Upper lobe of left lung (tissue), 6 donors: ENCODE measurements at regions not wholly inside any gene's neighbourhood (a gene's known extent, or its start where the extent isn't known, plus 50 kb on each side); places are given as distances from the start of the nearest gene placed in this dataset.
A peak's percentile ranks its signal among the peaks of the same experiment; 100 is the strongest.

Experiments
- ATAC-seq, 2 donors: fragments of 200-7000 bp; cut with Tn5 transposase; one replicate each; pipeline ENCODE4 v1.9.1; 2022; ENCODE audit warnings: mild to moderate bottlenecking in 2 of 2, moderate library complexity in 2 of 2; ENCODE audit not compliant: low FRiP score in 2 of 2
- DNase-seq, 2 donors: peaks; one replicate each; pipeline ENCODE4 v3.0.0-alpha.2; 2019 to 2020
- H3K27ac ChIP-seq, 4 donors: fragments of 200-600 bp; sonication (generic); one replicate each; pipeline ENCODE4 v1.5.1; 2016 to 2019
- H3K27me3 ChIP-seq, 4 donors: fragments of 200-600 bp; sonication (generic); one replicate each; pipeline ENCODE4 v1.5.1; 2017 to 2019
- H3K36me3 ChIP-seq, 4 donors: fragments of 200-600 bp; sonication (generic); one replicate each; pipeline ENCODE4 v1.5.1; 2016 to 2019
- H3K4me1 ChIP-seq, 4 donors: fragments of 200-600 bp; sonication (generic); one replicate each; pipeline ENCODE4 v1.5.1; 2018 to 2019
- H3K4me3 ChIP-seq, 4 donors: fragments of 200-600 bp; sonication (generic); one replicate each; pipeline ENCODE4 v1.5.1; 2017 to 2019; ENCODE audit warnings: mild to moderate bottlenecking in 2 of 4, moderate library complexity in 1 of 4
- H3K9me3 ChIP-seq, 4 donors: fragments of 200-600 bp; sonication (generic); one replicate each; pipeline ENCODE4 v1.5.1; 2018 to 2019
- CTCF ChIP-seq, 6 experiments: fragments of 450-650 bp in 4 of 6; fragments of 200-600 bp in 2 of 6; sonication (generic) in 2 of 6; IDR thresholded peaks; one replicate each; pipeline ENCODE4 v1.5.1; 2016 to 2019; ENCODE audit warnings: antibody characterized with exemption in 6 of 6
- EP300 ChIP-seq, 4 donors: sonication (generic); formaldehyde crosslinking; IDR thresholded peaks; one replicate each; pipeline ENCODE4 v1.5.1; 2017; ENCODE audit warnings: antibody characterized with exemption in 4 of 4, control low read depth in 2 of 4
- POLR2A ChIP-seq, 4 donors: fragments of 450-650 bp; IDR thresholded peaks; one replicate each; pipeline ENCODE4 v1.5.1; 2016 to 2017; ENCODE audit warnings: antibody characterized with exemption in 4 of 4, mild to moderate bottlenecking in 2 of 4
- POLR2AphosphoS5 ChIP-seq, 2 donors: sonication (generic); formaldehyde crosslinking; IDR thresholded peaks; one replicate each; pipeline ENCODE4 v1.5.1; 2017; ENCODE audit warnings: antibody characterized with exemption in 2 of 2
- WGBS, 2 donors: methylation state at CpG; one replicate each; pipeline ENCODE4 v1.1.5; 2017 to 2018; 5-methylcytosine and 5-hydroxymethylcytosine counted together
- donor health status: DM: no; HTN: no; CAD: no; lungs with moderate emphysema.
- donor health status: DM: no; HTN: yes; CAD: no; lungs with severe emphysema.

- 20 to 30% methylated on average over 4 of the region's 4 CpGs for WGBS, 2 donors
- no peak for ATAC-seq
- H3K4me1 ChIP-seq = no peaks in the 10 kb centered on the region
Observed at GRCh38 chrX:140099221-140099620, 133.9 kb upstream of the CXorf66 start.

GRCh38 chrX:140092121-140092520 lies 126.8 kb upstream of the CXorf66 start:
- no peak for TF ChIP-seq POLR2A (IDR thresholded peaks at IDR 0.05)
- TF ChIP-seq CTCF (IDR thresholded peaks at IDR 0.05) = no peak
- TF ChIP-seq POLR2AphosphoS5 (IDR thresholded peaks at IDR 0.05) = no peak
- no peak for TF ChIP-seq EP300 (IDR thresholded peaks at IDR 0.05)
- H3K4me3 ChIP-seq = no peak overlapping the region
- no peaks in the 10 kb centered on the region for H3K9me3 ChIP-seq
- no peaks in the 10 kb centered on the region for H3K36me3 ChIP-seq
- H3K27ac ChIP-seq = no peak overlapping the region
- peaks cover 0 to 6% (median 3%) of the 10 kb centered on the region in 4 donors for H3K4me1 ChIP-seq
- ATAC-seq (peak in 1 of 2 donors; percentile 41), DNase-seq (no peak)
- WGBS, 2 donors = 81% methylated on average over 26 of the region's 26 CpGs; no CpG with 5 or more reads in 1 of the 2 donors
- H3K27me3 ChIP-seq = peaks cover 0 to 6% (median 0%) of the 10 kb centered on the region in 4 donors

More at GRCh38 chrX:140099221-140099620, 133.9 kb upstream of the CXorf66 start:
- DNase-seq = no peak
- Histone ChIP-seq H3K9me3 (no peaks in the 10 kb centered on the region), H3K27me3 (no peaks in the 10 kb centered on the region), H3K36me3 (no peaks in the 10 kb centered on the region), H3K4me3 (no peak overlapping the region), H3K27ac (no peak overlapping the region)
- TF ChIP-seq POLR2A (IDR thresholded peaks at IDR 0.05) (no peak), CTCF (IDR thresholded peaks at IDR 0.05) (no peak), EP300 (IDR thresholded peaks at IDR 0.05) (no peak), POLR2AphosphoS5 (IDR thresholded peaks at IDR 0.05) (no peak)

- H3K9me3 ChIP-seq = no peaks in the 10 kb centered on the region
- TF ChIP-seq EP300 (IDR thresholded peaks at IDR 0.05) (no peak), CTCF (IDR thresholded peaks at IDR 0.05) (no peak), POLR2A (IDR thresholded peaks at IDR 0.05) (no peak), POLR2AphosphoS5 (IDR thresholded peaks at IDR 0.05) (no peak)
- peaks cover 0 to 6% (median 3%) of the 10 kb centered on the region in 4 donors for H3K4me1 ChIP-seq
- H3K27me3 ChIP-seq = peaks cover 0 to 6% (median 0%) of the 10 kb centered on the region in 4 donors
- H3K27ac ChIP-seq = no peak overlapping the region
- peak overlapping the region in 3 of 4 donors; percentile 37 to 40 (median 38) for H3K4me3 ChIP-seq
- no peaks in the 10 kb centered on the region for H3K36me3 ChIP-seq
- ATAC-seq = peak; percentile 34 to 79
- WGBS, 2 donors = 7 to 40% methylated on average over 9 to 80 of the region's 88 CpGs
- peak; percentile 23 to 88 for DNase-seq
Observed at GRCh38 chrX:140091125-140091886, 126.0 kb upstream of the CXorf66 start.

GRCh38 chrX:140090800-140091124 lies 125.4 kb upstream of the CXorf66 start:
- no peaks in the 10 kb centered on the region for H3K9me3 ChIP-seq
- ATAC-seq (no peak), DNase-seq (no peak)
- TF ChIP-seq CTCF (IDR thresholded peaks at IDR 0.05) = no peak
- TF ChIP-seq POLR2A (IDR thresholded peaks at IDR 0.05) = no peak
- no peak for TF ChIP-seq POLR2AphosphoS5 (IDR thresholded peaks at IDR 0.05)
- no peak for TF ChIP-seq EP300 (IDR thresholded peaks at IDR 0.05)
- WGBS, 2 donors = 12 to 24% methylated on average over 14 to 15 of the region's 15 CpGs
- H3K27ac ChIP-seq = no peak overlapping the region
- peaks cover 0 to 6% (median 0%) of the 10 kb centered on the region in 4 donors for H3K27me3 ChIP-seq
- peaks cover 0 to 6% (median 3%) of the 10 kb centered on the region in 4 donors for H3K4me1 ChIP-seq
- H3K36me3 ChIP-seq = no peaks in the 10 kb centered on the region
- H3K4me3 ChIP-seq = peak overlapping the region in 3 of 4 donors; percentile 37 to 40 (median 38)
